T-cell (primary cell): ENCODE measurements at regions not wholly inside any gene's neighbourhood (a gene's known extent, or its start where the extent isn't known, plus 50 kb on each side); places are given as distances from the start of the nearest gene placed in this dataset.

ENCODE experiments used
- ATAC-seq, 4 experiments: fragments of 200-7000 bp in 3 of 4; fragments of 150-1000 bp in 1 of 4; cut with Tn5 transposase; replicated peaks in 1 of 4; 1 replicate in 3 of 4; 2 replicates in 1 of 4; pipeline ENCODE4 v1.10.0; 2021; ENCODE audit warnings: moderate library complexity in 3 of 4, mild to moderate bottlenecking in 2 of 4, moderate number of reproducible peaks in 1 of 4
- CTCF ChIA-PET, 2 donors: fragments of 300-600 bp; sonication (Branson Sonifier 250); formaldehyde crosslinking; loops; one replicate each; lab custom pipeline; 2022; ENCODE audit warnings: antibody characterized with exemption in 2 of 2; lab: Charles Lee
- POLR2A ChIA-PET, 2 donors: fragments of 300-600 bp; sonication (Branson Sonifier 250); formaldehyde crosslinking; loops; one replicate each; lab custom pipeline; 2022; ENCODE audit warnings: antibody characterized with exemption in 2 of 2; lab: Charles Lee
- DNase-seq, 35 experiments: peaks; one replicate each; pipeline versions ENCODE4 v3.0.0 to v3.0.0-alpha.2; 2013 to 2023
- H3K27ac ChIP-seq: one replicate; pipeline ENCODE4 v1.5.1; 2013; ENCODE audit warnings: low read length
- H3K27me3 ChIP-seq, 2 experiments: replicated peaks in 1 of 2; 1 replicate in 1 of 2; 2 replicates in 1 of 2; pipeline versions ENCODE4 v1.6.1 to v1.7.0; 2013; ENCODE audit warnings: low read length in 1 of 2, mixed read lengths in 1 of 2; ENCODE audit not compliant: control insufficient read depth in 2 of 2, insufficient read depth in 2 of 2; ENCODE audit errors: extremely low read depth in 1 of 2
- H3K36me3 ChIP-seq, 2 donors: 1 replicate in 1 of 2; 2 replicates in 1 of 2; pipeline versions ENCODE4 v1.6.1 to v1.7.0; 2013; ENCODE audit warnings: low read length in 1 of 2; ENCODE audit not compliant: control insufficient read depth in 2 of 2, insufficient read depth in 1 of 2; ENCODE audit errors: extremely low read depth in 1 of 2
- H3K4me1 ChIP-seq, 2 experiments: 1 replicate in 1 of 2; 2 replicates in 1 of 2; pipeline versions ENCODE4 v1.6.1 to v1.7.0; 2013; ENCODE audit warnings: low read length in 2 of 2, mixed read lengths in 1 of 2; ENCODE audit not compliant: insufficient read depth in 2 of 2, control insufficient read depth in 1 of 2; ENCODE audit errors: extremely low read depth in 1 of 2
- H3K4me3 ChIP-seq, 2 donors: 1 replicate in 1 of 2; 2 replicates in 1 of 2; pipeline versions ENCODE4 v1.5.1 to v1.7.0; 2013; ENCODE audit warnings: mild to moderate bottlenecking in 2 of 2, low read length in 1 of 2, moderate library complexity in 1 of 2; ENCODE audit not compliant: control insufficient read depth in 1 of 2; ENCODE audit errors: extremely low read depth in 1 of 2
- H3K9me3 ChIP-seq: 2 replicates; pipeline ENCODE4 v1.7.0; 2013
- H3K27ac Mint-ChIP-seq, 2 donors: one replicate each; pipeline ENCODE4 v1.8.0; 2020 to 2021; ENCODE audit warnings: mild to moderate bottlenecking in 2 of 2, mixed read lengths in 2 of 2
- H3K27me3 Mint-ChIP-seq, 2 donors: one replicate each; pipeline ENCODE4 v1.8.0; 2021 to 2022; ENCODE audit warnings: mixed read lengths in 2 of 2
- H3K36me3 Mint-ChIP-seq: one replicate; pipeline ENCODE4 v1.8.0; 2021; ENCODE audit warnings: mixed read lengths
- H3K4me1 Mint-ChIP-seq, 3 donors: one replicate each; pipeline ENCODE4 v1.8.0; 2020 to 2022; ENCODE audit warnings: mixed read lengths in 3 of 3, mild to moderate bottlenecking in 1 of 3
- H3K4me3 Mint-ChIP-seq, 3 donors: one replicate each; pipeline ENCODE4 v1.8.0; 2020 to 2022; ENCODE audit warnings: mild to moderate bottlenecking in 3 of 3, mixed read lengths in 3 of 3, moderate library complexity in 3 of 3
- H3K9me3 Mint-ChIP-seq, 3 donors: one replicate each; pipeline ENCODE4 v1.8.0; 2020 to 2022; ENCODE audit warnings: mixed read lengths in 3 of 3
- WGBS: methylation state at CpG from one replicate; pipeline ENCODE4 v1.1.5; 2013; ENCODE audit warnings: missing lambda C conversion rate; ENCODE audit not compliant: insufficient coverage; 5-methylcytosine and 5-hydroxymethylcytosine counted together

DNA sequence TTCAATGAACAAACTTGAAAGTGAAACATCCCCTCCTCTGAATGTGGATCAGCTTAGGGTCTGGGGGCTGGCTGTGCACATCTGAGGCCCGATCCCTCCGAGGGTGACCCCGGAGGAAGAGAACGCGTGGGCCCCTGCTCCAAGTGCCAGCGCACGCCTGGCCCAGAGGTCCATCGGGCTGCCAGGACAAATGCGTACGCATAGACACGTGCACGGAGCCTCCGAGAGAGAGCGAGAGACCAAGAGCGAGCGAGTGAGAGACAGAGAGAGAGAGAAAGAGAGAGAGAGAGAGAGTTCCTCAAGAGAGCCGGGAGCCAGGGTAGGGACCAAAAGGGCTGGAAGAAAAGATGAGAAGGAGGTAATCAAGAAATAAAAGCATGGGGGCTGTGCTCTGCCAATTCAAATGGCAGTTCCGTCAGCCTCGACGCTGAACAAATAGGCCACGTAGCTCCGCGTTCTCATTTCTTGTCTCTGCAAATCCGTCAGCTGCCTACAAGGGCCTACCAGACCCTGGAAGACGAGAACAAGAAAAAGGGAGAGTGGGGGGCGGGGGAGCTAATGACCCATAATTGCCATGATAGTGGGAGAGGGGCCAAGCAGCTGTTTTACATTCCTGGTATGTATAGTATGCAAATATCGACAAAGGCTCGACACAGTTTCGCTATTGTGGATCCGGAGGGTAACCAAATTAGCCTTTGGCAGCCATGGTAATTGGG, 435.3 kb upstream of the ZFHX3 start:
- no peaks in the 10 kb centered on the region for H3K36me3 Mint-ChIP-seq
- Histone ChIP-seq H3K4me1 (no peaks in the 10 kb centered on the region), H3K4me3 (no peak overlapping the region), H3K36me3 (no peaks in the 10 kb centered on the region), H3K27ac (no peak overlapping the region), H3K9me3 (no peaks in the 10 kb centered on the region), H3K27me3 (peaks cover 0 to 12% of the 10 kb centered on the region in 2 experiments)
- CTCF ChIA-PET = interaction anchor here in 1 of 2 donors (0.9 kb wide), 1 partner anchor 10 kb away, joined by 3 read pairs; no protein-coding TSS in a partner anchor
- DNase-seq = no peak
- POLR2A ChIA-PET = no interaction called here
- no peak overlapping the region for H3K27ac Mint-ChIP-seq
- H3K4me3 Mint-ChIP-seq = peak overlapping the region in 2 of 3 donors; percentile 26 to 60
- H3K27me3 Mint-ChIP-seq = peaks cover 12 to 25% of the 10 kb centered on the region in 2 donors
- H3K9me3 Mint-ChIP-seq = peaks cover 0 to 8% (median 4%) of the 10 kb centered on the region in 3 donors
- peaks cover 4 to 9% (median 4%) of the 10 kb centered on the region in 3 donors for H3K4me1 Mint-ChIP-seq
- no peak for ATAC-seq
- WGBS = 17% methylated on average over 25 of the region's 30 CpGs

DNA sequence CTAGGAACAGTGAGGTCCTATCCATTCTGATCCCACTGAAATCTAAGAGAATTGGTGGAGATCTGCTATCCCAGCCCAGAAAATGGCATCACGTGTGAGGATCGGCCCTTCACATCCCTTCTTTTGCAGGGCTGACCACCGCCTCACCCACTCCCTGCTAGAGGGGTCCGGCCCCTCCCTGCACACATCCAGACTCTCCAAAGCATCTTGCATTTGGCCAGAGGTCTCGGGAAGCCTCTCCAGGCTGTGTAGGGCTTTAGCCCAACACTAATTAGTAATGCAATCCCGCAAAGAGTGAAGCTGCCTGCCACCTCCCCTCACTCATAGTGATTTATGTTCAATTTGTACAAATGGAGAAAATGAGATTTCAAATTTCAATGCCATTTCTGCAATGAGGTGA, 434.4 kb upstream of the ZFHX3 start:
- WGBS = no CpG with 5 or more reads among the region's 6 CpGs
- H3K4me1 Mint-ChIP-seq = peaks cover 4 to 9% (median 4%) of the 10 kb centered on the region in 3 donors
- H3K27ac Mint-ChIP-seq = no peak overlapping the region
- no peak overlapping the region for H3K4me3 ChIP-seq
- no peak for ATAC-seq
- H3K4me3 Mint-ChIP-seq = peak overlapping the region in 1 of 3 donors; percentile 60
- H3K36me3 Mint-ChIP-seq = no peaks in the 10 kb centered on the region
- ChIA-PET POLR2A (no interaction called here), CTCF (interaction anchor here in 1 of 2 donors (0.9 kb wide), 1 partner anchor 11 kb away, joined by 3 read pairs; no protein-coding TSS in a partner anchor)
- peaks cover 0 to 12% of the 10 kb centered on the region in 2 experiments for H3K27me3 ChIP-seq
- no peaks in the 10 kb centered on the region for H3K36me3 ChIP-seq
- H3K27me3 Mint-ChIP-seq = peaks cover 12 to 25% of the 10 kb centered on the region in 2 donors
- no peak for DNase-seq
- no peaks in the 10 kb centered on the region for H3K9me3 ChIP-seq
- H3K4me1 ChIP-seq = no peaks in the 10 kb centered on the region
- H3K27ac ChIP-seq = no peak overlapping the region
- H3K9me3 Mint-ChIP-seq = peaks cover 0 to 8% (median 4%) of the 10 kb centered on the region in 3 donors

DNA sequence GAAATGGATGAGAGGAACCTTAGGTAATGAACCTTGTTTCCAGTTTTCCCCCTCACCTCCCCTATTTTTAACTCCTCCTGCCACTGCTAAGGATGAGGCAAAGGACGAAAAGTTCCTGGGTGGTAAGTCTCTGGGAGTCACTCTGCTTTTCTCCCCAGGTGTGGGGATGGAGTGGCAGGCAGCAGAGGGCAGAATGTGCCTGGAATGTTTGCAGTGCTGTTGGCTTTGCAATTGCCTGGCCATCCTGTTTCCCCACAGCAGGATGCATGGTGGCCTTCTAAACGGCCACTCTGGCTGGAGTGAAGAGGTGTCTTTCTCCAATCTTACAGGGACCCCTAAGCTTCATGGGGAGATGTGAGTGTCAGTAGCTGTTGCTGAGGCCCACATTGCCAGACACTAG, 432.5 kb upstream of the ZFHX3 start:
- H3K27me3 ChIP-seq = peaks cover 0 to 12% of the 10 kb centered on the region in 2 experiments
- DNase-seq (no peak), ATAC-seq (no peak)
- H3K4me3 ChIP-seq = no peak overlapping the region
- no peak overlapping the region for H3K4me3 Mint-ChIP-seq
- no peaks in the 10 kb centered on the region for H3K36me3 Mint-ChIP-seq
- H3K4me1 ChIP-seq = no peaks in the 10 kb centered on the region
- peaks cover 12 to 16% of the 10 kb centered on the region in 2 donors for H3K27me3 Mint-ChIP-seq
- peaks cover 0 to 5% (median 0%) of the 10 kb centered on the region in 3 donors for H3K9me3 Mint-ChIP-seq
- H3K9me3 ChIP-seq = no peaks in the 10 kb centered on the region
- CTCF ChIA-PET = no interaction called here
- peaks cover 4 to 9% (median 4%) of the 10 kb centered on the region in 3 donors for H3K4me1 Mint-ChIP-seq
- POLR2A ChIA-PET = no interaction called here
- WGBS = no CpG with 5 or more reads among the region's 2 CpGs
- no peak overlapping the region for H3K27ac ChIP-seq
- no peaks in the 10 kb centered on the region for H3K36me3 ChIP-seq
- no peak overlapping the region for H3K27ac Mint-ChIP-seq

DNA sequence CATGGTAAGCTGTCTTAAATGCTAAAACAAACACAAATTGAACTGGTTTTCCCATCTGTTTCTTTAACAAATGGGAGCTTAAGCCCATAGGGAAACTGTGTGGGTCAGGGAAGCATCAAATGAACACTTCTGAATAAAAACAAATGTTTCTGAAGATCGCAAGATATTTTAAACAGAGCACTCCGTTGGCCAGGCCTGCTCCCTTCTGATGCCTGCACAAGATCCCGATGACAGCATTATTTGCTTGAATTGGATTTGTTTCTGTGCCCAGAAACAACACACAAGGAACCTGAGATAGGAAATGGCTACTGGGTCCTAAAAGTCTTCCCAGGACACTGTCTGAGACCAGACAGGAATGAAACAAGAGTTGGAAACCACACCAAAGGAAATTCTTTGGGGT, 425.8 kb upstream of the ZFHX3 start:
- no peaks in the 10 kb centered on the region for H3K36me3 ChIP-seq
- Mint-ChIP-seq H3K36me3 (no peaks in the 10 kb centered on the region), H3K27ac (no peak overlapping the region), H3K4me1 (no peaks in the 10 kb centered on the region), H3K27me3 (no peaks in the 10 kb centered on the region), H3K9me3 (peaks cover 0 to 3% (median 0%) of the 10 kb centered on the region in 3 donors), H3K4me3 (no peak overlapping the region)
- H3K9me3 ChIP-seq = no peaks in the 10 kb centered on the region
- no peak for DNase-seq
- POLR2A ChIA-PET = no interaction called here
- H3K27ac ChIP-seq = no peak overlapping the region
- no peak for ATAC-seq
- H3K27me3 ChIP-seq = no peaks in the 10 kb centered on the region
- H3K4me3 ChIP-seq = no peak overlapping the region
- no peaks in the 10 kb centered on the region for H3K4me1 ChIP-seq
- CTCF ChIA-PET = no interaction called here
- WGBS = 68% methylated on average over 2 of the region's 3 CpGs

DNA sequence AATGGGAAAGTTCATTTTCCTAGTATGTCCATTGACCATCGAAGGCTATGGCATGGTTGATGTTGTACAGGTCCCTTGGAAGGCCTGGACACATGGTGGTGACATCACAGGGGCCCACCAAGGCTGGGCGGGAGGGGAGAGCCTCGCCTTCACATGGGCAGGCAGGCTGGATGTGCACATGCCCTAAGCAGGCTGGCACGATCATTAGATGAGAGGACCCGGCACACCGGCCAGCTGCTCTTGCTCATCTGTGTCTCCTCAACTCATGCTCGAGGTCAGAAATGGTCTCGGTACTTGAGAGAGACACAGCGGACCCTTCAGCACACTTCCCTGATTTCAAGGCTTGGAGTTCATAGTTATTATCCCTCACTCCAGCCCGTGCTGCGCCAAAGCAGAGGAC, 416.9 kb upstream of the ZFHX3 start:
- WGBS = 81% methylated on average over 9 of the region's 11 CpGs
- DNase-seq (no peak), ATAC-seq (no peak)
- no peaks in the 10 kb centered on the region for H3K4me1 Mint-ChIP-seq
- H3K27me3 ChIP-seq = no peaks in the 10 kb centered on the region
- H3K36me3 ChIP-seq = no peaks in the 10 kb centered on the region
- no peak overlapping the region for H3K27ac ChIP-seq
- POLR2A ChIA-PET = no interaction called here
- CTCF ChIA-PET = no interaction called here
- H3K36me3 Mint-ChIP-seq = no peaks in the 10 kb centered on the region
- no peak overlapping the region for H3K27ac Mint-ChIP-seq
- H3K27me3 Mint-ChIP-seq = peaks cover 0 to 2% of the 10 kb centered on the region in 2 donors
- no peak overlapping the region for H3K4me3 ChIP-seq
- H3K4me3 Mint-ChIP-seq = no peak overlapping the region
- H3K4me1 ChIP-seq = no peaks in the 10 kb centered on the region
- H3K9me3 ChIP-seq = no peaks in the 10 kb centered on the region
- peaks cover 17 to 21% (median 19%) of the 10 kb centered on the region in 3 donors for H3K9me3 Mint-ChIP-seq

DNA sequence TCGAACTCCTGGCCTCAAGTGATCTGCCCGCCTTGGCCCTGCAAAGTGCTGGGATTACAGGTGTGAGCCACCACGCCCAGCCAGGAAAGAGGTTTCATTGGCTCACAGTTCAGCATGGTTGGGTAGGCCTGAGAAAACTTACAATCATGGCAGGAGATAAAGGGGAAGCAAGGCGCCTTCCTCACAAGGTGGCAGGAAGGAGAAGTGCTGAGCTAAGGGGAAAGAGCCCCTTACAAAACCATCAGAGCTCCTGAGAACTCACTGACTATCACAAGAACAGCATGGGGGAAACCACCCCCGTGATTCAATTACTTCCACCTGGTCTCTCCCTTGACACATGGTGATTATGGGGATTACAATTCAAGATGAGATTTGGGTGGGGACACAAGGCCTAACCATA, 411.7 kb upstream of the ZFHX3 start:
- Mint-ChIP-seq H3K36me3 (no peaks in the 10 kb centered on the region), H3K27ac (no peak overlapping the region), H3K4me1 (no peaks in the 10 kb centered on the region), H3K27me3 (peaks cover 0 to 2% of the 10 kb centered on the region in 2 donors), H3K9me3 (peaks cover 18 to 24% (median 21%) of the 10 kb centered on the region in 3 donors), H3K4me3 (no peak overlapping the region)
- no peak for DNase-seq
- no peaks in the 10 kb centered on the region for H3K36me3 ChIP-seq
- H3K4me1 ChIP-seq = no peaks in the 10 kb centered on the region
- H3K27ac ChIP-seq = no peak overlapping the region
- WGBS = 85% methylated on average over 3 of the region's 5 CpGs
- H3K4me3 ChIP-seq = no peak overlapping the region
- CTCF ChIA-PET = no interaction called here
- ATAC-seq = no peak
- POLR2A ChIA-PET = interaction anchor here in 1 of 2 donors (0.7 kb wide), 1 partner anchor 11 kb away, joined by 3 read pairs; no protein-coding TSS in a partner anchor
- H3K27me3 ChIP-seq = no peaks in the 10 kb centered on the region
- no peaks in the 10 kb centered on the region for H3K9me3 ChIP-seq
